Dermis blood vessel endothelial cell (primary cell): ENCODE measurements at regions not wholly inside any gene's neighbourhood (a gene's known extent, or its start where the extent isn't known, plus 50 kb on each side); places are given as distances from the start of the nearest gene placed in this dataset.
"Not testable (repeated sequence)": the region's sequence is repeated elsewhere in the genome, so short reads cannot be mapped to it uniquely, and the experiment has no call there.

Source experiments
- DNase-seq: peaks from one replicate; pipeline ENCODE4 v3.0.0; 2010

GRCh38 chr14:87813686-87814085 lies 179.3 kb downstream of the GALC start:
- DNase-seq = no peak

GRCh38 chr14:87813211-87813610 lies 179.8 kb downstream of the GALC start:
- DNase-seq = no peak

GRCh38 chr14:87811246-87811645 lies 181.7 kb downstream of the GALC start:
- DNase-seq = no peak

GRCh38 chr14:87810711-87811110 lies 182.3 kb downstream of the GALC start:
- no peak for DNase-seq

GRCh38 chr14:87809261-87809660 lies 183.7 kb downstream of the GALC start:
- DNase-seq = no peak

- peak; percentile 3 for DNase-seq
Observed at GRCh38 chr14:87805315-87805723, 187.7 kb downstream of the GALC start.

- no peak for DNase-seq
Observed at GRCh38 chr14:87800216-87800615, 192.8 kb downstream of the GALC start.

- DNase-seq = no peak
Observed at GRCh38 chr14:87799400-87799799, 193.6 kb downstream of the GALC start.

- no peak for DNase-seq
Observed at GRCh38 chr14:87797001-87797400, 196.0 kb downstream of the GALC start.

- no peak for DNase-seq
Observed at GRCh38 chr14:87794561-87794960, 198.4 kb downstream of the GALC start.

GRCh38 chr14:87785897-87786296 lies 207.1 kb downstream of the GALC start:
- no peak for DNase-seq

- DNase-seq = no peak
Observed at GRCh38 chr14:87784386-87784785, 208.6 kb downstream of the GALC start.

GRCh38 chr14:87783071-87783470 lies 209.9 kb downstream of the GALC start:
- no peak for DNase-seq

GRCh38 chr14:87772854-87773253 lies 220.1 kb downstream of the GALC start:
- DNase-seq = no peak

- DNase-seq = no peak
Observed at GRCh38 chr14:87767567-87767901, 225.4 kb downstream of the GALC start.

- DNase-seq = no peak
Observed at GRCh38 chr14:87758876-87759275, 234.1 kb downstream of the GALC start.

- no peak for DNase-seq
Observed at GRCh38 chr14:87756661-87757060, 236.3 kb downstream of the GALC start.

GRCh38 chr14:87754520-87755223 lies 238.3 kb downstream of the GALC start:
- no peak for DNase-seq

GRCh38 chr14:87748558-87748957 lies 244.4 kb downstream of the GALC start:
- DNase-seq = no peak

- peak; percentile 2 for DNase-seq
Observed at GRCh38 chr14:87745507-87746118, 247.4 kb downstream of the GALC start.

- not testable (repeated sequence) for DNase-seq
Observed at GRCh38 chr14:87734577-87735360, 258.2 kb downstream of the GALC start.

GRCh38 chr14:87733115-87733514 lies 259.9 kb downstream of the GALC start:
- not testable (repeated sequence) for DNase-seq

- no peak for DNase-seq
Observed at GRCh38 chr14:87732562-87732961, 260.4 kb downstream of the GALC start.

- no peak for DNase-seq
Observed at GRCh38 chr14:87725318-87725717, 267.7 kb downstream of the GALC start.
